A673 (cell line): ENCODE measurements at regions not wholly inside any gene's neighbourhood (a gene's known extent, or its start where the extent isn't known, plus 50 kb on each side); places are given as distances from the start of the nearest gene placed in this dataset.

Experiments used
- BruUV-seq: library from RNA; stranded (reverse); fragments of 400-500 nt; replicated peaks from 2 replicates; lab custom pipeline; 2021; lab: Mats Ljungman, UMichigan
- CTCF ChIA-PET: fragments of 300-600 bp; sonication (Branson Sonifier 250); formaldehyde crosslinking; loops from one replicate; lab custom pipeline; 2022; ENCODE audit warnings: antibody characterized with exemption; lab: Charles Lee
- POLR2A ChIA-PET: fragments of 300-600 bp; sonication (Branson Sonifier 250); formaldehyde crosslinking; loops from one replicate; lab custom pipeline; 2022; ENCODE audit warnings: antibody characterized with exemption; ENCODE audit not compliant: low non-redundant PET; lab: Charles Lee
- DNase-seq: peaks from one replicate; pipeline ENCODE4 v3.0.0-alpha.2; 2015; ENCODE audit warnings: low spot score
- H3K27ac ChIP-seq: fragments of 200-600 bp; sonication (generic); 2 replicates; pipeline ENCODE4 v1.5.1; 2016; ENCODE audit warnings: mixed run types, low read depth, mild to moderate bottlenecking, mixed read lengths, antibody characterized with exemption, low read length; ENCODE audit not compliant: poor library complexity, severe bottlenecking
- H3K27me3 ChIP-seq: fragments of 200-600 bp; sonication (generic); replicated peaks from 2 replicates; pipeline ENCODE4 v1.6.1; 2017; ENCODE audit warnings: mixed run types, low read depth, mild to moderate bottlenecking, mixed read lengths, antibody characterized with exemption, low read length; ENCODE audit not compliant: insufficient read depth, poor library complexity
- H3K36me3 ChIP-seq: fragments of 200-600 bp; sonication (generic); 2 replicates; pipeline ENCODE4 v1.6.1; 2016; ENCODE audit warnings: mixed run types, mild to moderate bottlenecking, mixed read lengths, antibody characterized with exemption, low read length; ENCODE audit not compliant: insufficient read depth, poor library complexity, severe bottlenecking
- H3K4me1 ChIP-seq: fragments of 200-600 bp; sonication (generic); 2 replicates; pipeline ENCODE4 v1.6.1; 2017; ENCODE audit warnings: mixed run types, mild to moderate bottlenecking, mixed read lengths, antibody characterized with exemption, low read length; ENCODE audit not compliant: insufficient read depth, poor library complexity, severe bottlenecking
- H3K4me3 ChIP-seq: fragments of 200-600 bp; sonication (generic); 2 replicates; pipeline ENCODE4 v1.5.1; 2016; ENCODE audit warnings: low read depth, mixed run types, mild to moderate bottlenecking, mixed read lengths, low read length; ENCODE audit not compliant: poor library complexity, severe bottlenecking
- H3K9me3 ChIP-seq: fragments of 200-600 bp; sonication (generic); 2 replicates; pipeline ENCODE4 v1.6.1; 2016; ENCODE audit warnings: mixed run types, low read depth, mild to moderate bottlenecking, mixed read lengths, antibody characterized with exemption, low read length; ENCODE audit not compliant: poor library complexity, severe bottlenecking
- EZH2 ChIP-seq: fragments of 200-600 bp; sonication (generic); IDR thresholded peaks from 2 replicates; pipeline ENCODE4 v1.6.1; 2017; ENCODE audit warnings: borderline replicate concordance, low read depth, mild to moderate bottlenecking, mixed read lengths, antibody characterized with exemption, low read length; ENCODE audit not compliant: poor library complexity, severe bottlenecking
- intact Hi-C: fragments of 100-400 bp; cut with micrococcal nuclease; formaldehyde crosslinking; loops from one replicate; pipeline ENCODE4 v1.10.0; 2022; ENCODE audit not compliant: unreplicated experiment
- TF ChIP-seq, protein P1 (sequence below): fragments of 300-800, 200-600 bp; sonication (generic); conservative IDR thresholded peaks from 2 replicates; pipeline ENCODE4 v1.5.1; 2017; ENCODE audit warnings: low read depth, mild to moderate bottlenecking, antibody characterized with exemption, low read length, moderate library complexity, mixed read lengths

DNA sequence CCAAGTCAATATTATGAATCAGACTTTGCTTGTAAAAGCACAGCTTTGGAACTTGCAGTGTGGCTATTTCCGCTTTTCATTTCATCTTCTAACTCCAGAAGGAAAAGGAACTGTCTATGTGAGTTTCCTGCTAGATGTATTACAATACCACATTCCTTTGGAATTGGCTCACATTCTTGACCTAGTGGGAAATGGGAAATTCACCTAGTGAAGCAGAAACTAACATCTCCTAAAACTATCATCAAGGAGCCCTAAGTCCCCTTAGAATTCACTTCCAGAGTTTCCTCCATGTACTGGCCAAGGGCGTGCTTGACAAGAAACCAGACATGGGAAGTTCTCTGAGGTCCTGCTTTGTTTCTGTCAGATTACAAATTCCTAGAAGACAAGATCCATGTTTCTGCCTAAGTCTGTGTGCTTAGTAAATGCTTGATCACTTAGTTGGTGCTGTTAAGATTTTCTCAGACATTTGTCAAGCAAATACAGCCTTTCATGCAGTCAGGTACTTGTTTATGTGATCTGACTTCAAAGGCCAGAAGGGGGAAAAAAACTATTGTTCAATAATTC is 275.7 kb upstream of the FN1 start:
- no peaks in the 10 kb centered on the region for H3K27me3 ChIP-seq
- CTCF ChIA-PET, result no interaction called here
- POLR2A ChIA-PET, result no interaction called here
- peak overlapping the region; percentile 74 for H3K27ac ChIP-seq
- intact Hi-C loops, result no loop called here
- no TSS peak for BruUV-seq
- peaks cover 31% of the 10 kb centered on the region for H3K4me1 ChIP-seq
- no peaks in the 10 kb centered on the region for H3K9me3 ChIP-seq
- no peaks in the 10 kb centered on the region for H3K36me3 ChIP-seq
- no peak overlapping the region for H3K4me3 ChIP-seq
- TF ChIP-seq EZH2, result no peak
- TF ChIP-seq, protein P1, sequence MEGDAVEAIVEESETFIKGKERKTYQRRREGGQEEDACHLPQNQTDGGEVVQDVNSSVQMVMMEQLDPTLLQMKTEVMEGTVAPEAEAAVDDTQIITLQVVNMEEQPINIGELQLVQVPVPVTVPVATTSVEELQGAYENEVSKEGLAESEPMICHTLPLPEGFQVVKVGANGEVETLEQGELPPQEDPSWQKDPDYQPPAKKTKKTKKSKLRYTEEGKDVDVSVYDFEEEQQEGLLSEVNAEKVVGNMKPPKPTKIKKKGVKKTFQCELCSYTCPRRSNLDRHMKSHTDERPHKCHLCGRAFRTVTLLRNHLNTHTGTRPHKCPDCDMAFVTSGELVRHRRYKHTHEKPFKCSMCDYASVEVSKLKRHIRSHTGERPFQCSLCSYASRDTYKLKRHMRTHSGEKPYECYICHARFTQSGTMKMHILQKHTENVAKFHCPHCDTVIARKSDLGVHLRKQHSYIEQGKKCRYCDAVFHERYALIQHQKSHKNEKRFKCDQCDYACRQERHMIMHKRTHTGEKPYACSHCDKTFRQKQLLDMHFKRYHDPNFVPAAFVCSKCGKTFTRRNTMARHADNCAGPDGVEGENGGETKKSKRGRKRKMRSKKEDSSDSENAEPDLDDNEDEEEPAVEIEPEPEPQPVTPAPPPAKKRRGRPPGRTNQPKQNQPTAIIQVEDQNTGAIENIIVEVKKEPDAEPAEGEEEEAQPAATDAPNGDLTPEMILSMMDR, result no peak
- DNase-seq, result no peak

DNA sequence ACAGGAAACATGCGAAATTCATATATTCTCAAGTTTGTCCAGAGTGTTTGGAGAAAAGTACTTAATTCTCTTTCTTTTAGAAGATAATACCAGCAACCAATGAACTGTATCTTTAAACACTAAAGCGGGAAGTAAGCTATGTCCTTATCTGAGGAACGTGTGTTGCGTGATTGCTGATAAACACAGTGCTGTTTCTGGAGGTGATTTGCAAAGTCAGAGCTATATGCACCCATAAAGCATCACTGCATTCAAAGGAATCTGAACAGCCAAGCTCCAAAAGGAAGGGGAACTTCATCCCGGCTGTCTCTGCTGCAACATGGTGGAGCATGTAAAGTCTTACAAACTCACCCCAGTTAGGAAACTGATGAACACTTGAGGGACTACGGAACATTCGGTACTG is 271.7 kb upstream of the FN1 start:
- intact Hi-C loops, result no loop called here
- no TSS peak for BruUV-seq
- DNase-seq, result no peak
- Histone ChIP-seq H3K27me3 (no peaks in the 10 kb centered on the region), H3K4me3 (no peak overlapping the region), H3K27ac (no peak overlapping the region), H3K36me3 (no peaks in the 10 kb centered on the region), H3K9me3 (no peaks in the 10 kb centered on the region), H3K4me1 (peaks cover 28% of the 10 kb centered on the region)
- TF ChIP-seq EZH2, result no peak
- TF ChIP-seq, protein P1, result no peak
- ChIA-PET CTCF (no interaction called here), POLR2A (no interaction called here)

DNA sequence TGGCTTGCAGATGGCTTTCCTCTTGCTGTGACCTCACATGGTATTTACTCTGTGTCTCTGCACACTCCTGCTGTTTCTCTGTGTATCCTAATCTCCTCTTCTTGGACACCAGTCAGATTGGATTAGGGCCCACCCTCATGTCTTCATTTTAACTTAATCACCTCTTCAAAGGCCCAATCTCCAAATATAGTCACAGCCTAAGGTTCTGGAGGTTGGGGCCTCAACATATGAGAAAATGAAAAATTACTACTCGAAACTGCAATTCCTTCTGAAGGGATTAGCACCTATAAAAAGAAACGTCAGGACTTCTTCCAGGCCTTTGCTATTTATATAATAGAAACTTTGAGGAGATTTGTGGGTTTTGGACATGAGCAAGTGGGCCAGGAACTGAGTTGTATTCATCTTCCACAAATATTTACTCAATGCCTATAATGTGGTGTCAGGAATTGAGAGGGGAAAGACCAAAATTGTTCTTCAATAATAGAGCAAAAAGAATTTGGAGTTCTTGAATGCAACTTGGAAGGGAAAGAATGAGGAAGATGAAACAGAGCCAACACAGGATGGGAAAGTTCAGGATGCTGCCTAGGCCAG is 270.0 kb upstream of the FN1 start:
- CTCF ChIA-PET, result no interaction called here
- Histone ChIP-seq H3K27ac (no peak overlapping the region), H3K4me1 (peaks cover 15% of the 10 kb centered on the region), H3K27me3 (no peaks in the 10 kb centered on the region), H3K36me3 (no peaks in the 10 kb centered on the region), H3K4me3 (no peak overlapping the region), H3K9me3 (no peaks in the 10 kb centered on the region)
- POLR2A ChIA-PET, result no interaction called here
- peak; percentile 36 for DNase-seq
- BruUV-seq, result no TSS peak
- TF ChIP-seq, protein P1, result no peak
- no peak for TF ChIP-seq EZH2
- intact Hi-C loops, result no loop called here
